ENCODE measurements at regions not wholly inside any gene's neighbourhood (a gene's known extent, or its start where the extent isn't known, plus 50 kb on each side); places are given as distances from the start of the nearest gene placed in this dataset.
A peak's percentile ranks its signal among the peaks of the same experiment; 100 is the strongest.

- H3K4me1 ChIP-seq (ENCODE audit: control insufficient read depth, extremely low read depth, insufficient read depth, low read length) = peaks cover 26% of the 10 kb centered on the region
- H4K20me1 ChIP-seq (ENCODE audit: control insufficient read depth, extremely low read depth, insufficient read depth, low read length) = no peaks in the 10 kb centered on the region
- H3K9ac ChIP-seq (ENCODE audit: insufficient read depth, low read length) = no peak overlapping the region
- H3K27me3 ChIP-seq (ENCODE audit: control insufficient read depth, insufficient read depth, low read length) = no peaks in the 10 kb centered on the region
- no peak for DNase-seq (ENCODE audit: low read depth in 2 of 2)
- peak overlapping the region; percentile 15 for H3K4me2 ChIP-seq (ENCODE audit: extremely low read depth, insufficient read depth, low read length)
- no peak for TF ChIP-seq EZH2 (IDR thresholded peaks at IDR 0.05; ENCODE audit: low read length, missing control alignments)
- TF ChIP-seq, protein P1, sequence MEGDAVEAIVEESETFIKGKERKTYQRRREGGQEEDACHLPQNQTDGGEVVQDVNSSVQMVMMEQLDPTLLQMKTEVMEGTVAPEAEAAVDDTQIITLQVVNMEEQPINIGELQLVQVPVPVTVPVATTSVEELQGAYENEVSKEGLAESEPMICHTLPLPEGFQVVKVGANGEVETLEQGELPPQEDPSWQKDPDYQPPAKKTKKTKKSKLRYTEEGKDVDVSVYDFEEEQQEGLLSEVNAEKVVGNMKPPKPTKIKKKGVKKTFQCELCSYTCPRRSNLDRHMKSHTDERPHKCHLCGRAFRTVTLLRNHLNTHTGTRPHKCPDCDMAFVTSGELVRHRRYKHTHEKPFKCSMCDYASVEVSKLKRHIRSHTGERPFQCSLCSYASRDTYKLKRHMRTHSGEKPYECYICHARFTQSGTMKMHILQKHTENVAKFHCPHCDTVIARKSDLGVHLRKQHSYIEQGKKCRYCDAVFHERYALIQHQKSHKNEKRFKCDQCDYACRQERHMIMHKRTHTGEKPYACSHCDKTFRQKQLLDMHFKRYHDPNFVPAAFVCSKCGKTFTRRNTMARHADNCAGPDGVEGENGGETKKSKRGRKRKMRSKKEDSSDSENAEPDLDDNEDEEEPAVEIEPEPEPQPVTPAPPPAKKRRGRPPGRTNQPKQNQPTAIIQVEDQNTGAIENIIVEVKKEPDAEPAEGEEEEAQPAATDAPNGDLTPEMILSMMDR (conservative IDR thresholded peaks at IDR 0.05 in 1 of 2, IDR thresholded peaks at IDR 0.05 in 1 of 2; ENCODE audit: low read depth in 1 of 2, low read length in 2 of 2) = no peak
- no peaks in the 10 kb centered on the region for H3K9me3 ChIP-seq (ENCODE audit: control insufficient read depth, insufficient read depth, low read depth, low read length)
- H3K4me3 ChIP-seq (replicated peaks in 1 of 4; ENCODE audit: control extremely low read depth in 1 of 4, insufficient read depth in 1 of 4, low read depth in 3 of 4, low read length in 4 of 4) = no peak overlapping the region
- H3K36me3 ChIP-seq (ENCODE audit: control insufficient read depth, insufficient read depth, low read length) = no peaks in the 10 kb centered on the region
- H3K27ac ChIP-seq (ENCODE audit: insufficient read depth, low read length) = no peak overlapping the region
- H3K79me2 ChIP-seq (ENCODE audit: control insufficient read depth, insufficient read depth, low read length) = no peaks in the 10 kb centered on the region
- H2AFZ ChIP-seq (ENCODE audit: low read length) = no peak overlapping the region
Observed at GRCh38 chr2:40039549-40039948, 260.5 kb upstream of the THUMPD2 start.

DNA sequence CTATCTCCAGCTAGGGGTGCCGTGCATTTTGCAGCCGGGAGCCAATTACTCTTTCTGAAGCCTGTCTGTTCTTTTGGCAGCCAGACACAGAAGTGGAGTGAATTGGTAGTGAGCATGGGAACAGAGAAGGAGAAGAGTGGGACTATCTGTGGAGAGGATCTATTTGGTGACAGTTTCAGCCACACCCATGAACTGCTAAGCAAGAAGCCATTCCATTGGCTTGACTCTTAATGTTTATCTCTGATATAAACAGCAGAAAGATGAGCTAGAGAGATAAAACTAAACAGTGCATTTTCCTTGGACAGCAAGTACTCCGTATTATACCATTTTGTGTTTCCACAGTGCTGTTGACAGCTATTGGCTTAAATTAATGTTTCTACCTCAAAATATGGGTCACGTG, 259.6 kb upstream of the THUMPD2 start:
- no peaks in the 10 kb centered on the region for H3K27me3 ChIP-seq (ENCODE audit: control insufficient read depth, insufficient read depth, low read length)
- H2AFZ ChIP-seq (ENCODE audit: low read length) = peak overlapping the region; percentile 25
- TF ChIP-seq EZH2 (IDR thresholded peaks at IDR 0.05; ENCODE audit: low read length, missing control alignments) = no peak
- TF ChIP-seq, protein P1 (conservative IDR thresholded peaks at IDR 0.05 in 1 of 2, IDR thresholded peaks at IDR 0.05 in 1 of 2; ENCODE audit: low read depth in 1 of 2, low read length in 2 of 2) = no peak
- no peaks in the 10 kb centered on the region for H4K20me1 ChIP-seq (ENCODE audit: control insufficient read depth, extremely low read depth, insufficient read depth, low read length)
- no peaks in the 10 kb centered on the region for H3K79me2 ChIP-seq (ENCODE audit: control insufficient read depth, insufficient read depth, low read length)
- no peaks in the 10 kb centered on the region for H3K9me3 ChIP-seq (ENCODE audit: control insufficient read depth, insufficient read depth, low read depth, low read length)
- peaks cover 30% of the 10 kb centered on the region for H3K4me1 ChIP-seq (ENCODE audit: control insufficient read depth, extremely low read depth, insufficient read depth, low read length)
- H3K9ac ChIP-seq (ENCODE audit: insufficient read depth, low read length) = no peak overlapping the region
- peak overlapping the region; percentile 37 for H3K4me2 ChIP-seq (ENCODE audit: extremely low read depth, insufficient read depth, low read length)
- peak in 1 of 2 donors; percentile 46 for DNase-seq (ENCODE audit: low read depth in 2 of 2)
- no peak overlapping the region for H3K27ac ChIP-seq (ENCODE audit: insufficient read depth, low read length)
- no peak overlapping the region for H3K4me3 ChIP-seq (replicated peaks in 1 of 4; ENCODE audit: control extremely low read depth in 1 of 4, insufficient read depth in 1 of 4, low read depth in 3 of 4, low read length in 4 of 4)
- no peaks in the 10 kb centered on the region for H3K36me3 ChIP-seq (ENCODE audit: control insufficient read depth, insufficient read depth, low read length)

DNA sequence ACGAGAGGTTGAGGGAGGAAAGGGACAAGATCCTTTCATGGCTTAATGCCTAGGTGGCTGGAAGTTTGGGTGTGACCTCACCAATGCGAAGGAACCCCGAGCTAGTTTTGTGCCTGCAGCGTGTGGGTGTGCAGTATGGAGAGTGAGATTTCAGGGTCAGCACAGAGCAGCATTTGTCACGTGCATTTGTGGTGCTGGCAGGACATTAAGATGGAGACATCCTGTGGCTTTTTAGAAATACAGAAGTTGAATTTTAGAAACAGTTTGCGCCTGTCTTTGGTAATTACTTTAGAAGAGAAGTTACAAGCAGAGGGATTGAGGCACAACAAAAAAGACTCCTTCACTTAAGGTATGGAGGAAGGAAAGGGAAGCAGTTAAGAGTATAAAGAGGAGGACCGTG, 258.2 kb upstream of the THUMPD2 start:
- Histone ChIP-seq H3K36me3 (ENCODE audit: control insufficient read depth, insufficient read depth, low read length) (no peaks in the 10 kb centered on the region), H3K9me3 (ENCODE audit: control insufficient read depth, insufficient read depth, low read depth, low read length) (no peaks in the 10 kb centered on the region), H3K27ac (ENCODE audit: insufficient read depth, low read length) (no peak overlapping the region), H3K79me2 (ENCODE audit: control insufficient read depth, insufficient read depth, low read length) (no peaks in the 10 kb centered on the region), H3K4me2 (ENCODE audit: extremely low read depth, insufficient read depth, low read length) (no peak overlapping the region), H3K27me3 (ENCODE audit: control insufficient read depth, insufficient read depth, low read length) (no peaks in the 10 kb centered on the region), H3K4me1 (ENCODE audit: control insufficient read depth, extremely low read depth, insufficient read depth, low read length) (peaks cover 28% of the 10 kb centered on the region), H3K4me3 (replicated peaks in 1 of 4; ENCODE audit: control extremely low read depth in 1 of 4, insufficient read depth in 1 of 4, low read depth in 3 of 4, low read length in 4 of 4) (no peak overlapping the region), H2AFZ (ENCODE audit: low read length) (no peak overlapping the region), H4K20me1 (ENCODE audit: control insufficient read depth, extremely low read depth, insufficient read depth, low read length) (no peaks in the 10 kb centered on the region), H3K9ac (ENCODE audit: insufficient read depth, low read length) (no peak overlapping the region)
- no peak for TF ChIP-seq EZH2 (IDR thresholded peaks at IDR 0.05; ENCODE audit: low read length, missing control alignments)
- DNase-seq (ENCODE audit: low read depth in 2 of 2) = no peak

Measured in fibroblast of lung (primary cell).